ENCODE measurements at regions not wholly inside any gene's neighbourhood (a gene's known extent, or its start where the extent isn't known, plus 50 kb on each side); places are given as distances from the start of the nearest gene placed in this dataset.

DNA sequence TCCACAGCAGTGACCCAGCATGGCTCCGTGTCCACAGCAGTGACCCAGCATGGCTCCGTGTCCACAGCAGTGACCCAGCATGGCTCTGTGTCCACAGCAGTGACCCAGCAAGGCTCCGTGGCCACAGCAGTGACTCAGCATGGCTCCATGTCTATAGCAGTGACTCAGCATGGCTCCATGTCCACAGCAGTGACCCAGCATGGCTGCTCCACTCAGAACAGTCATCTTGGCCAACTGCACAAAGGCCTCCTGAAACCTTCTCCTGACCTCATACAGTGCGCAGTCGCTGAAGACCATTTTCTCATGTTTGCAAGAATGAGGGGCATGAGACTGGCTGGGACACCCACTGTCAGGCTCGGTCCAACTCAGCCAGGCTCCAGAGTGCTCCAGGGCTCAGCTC, 333.4 kb upstream of the RAB6C start:
- DNase-seq: no peak

DNA sequence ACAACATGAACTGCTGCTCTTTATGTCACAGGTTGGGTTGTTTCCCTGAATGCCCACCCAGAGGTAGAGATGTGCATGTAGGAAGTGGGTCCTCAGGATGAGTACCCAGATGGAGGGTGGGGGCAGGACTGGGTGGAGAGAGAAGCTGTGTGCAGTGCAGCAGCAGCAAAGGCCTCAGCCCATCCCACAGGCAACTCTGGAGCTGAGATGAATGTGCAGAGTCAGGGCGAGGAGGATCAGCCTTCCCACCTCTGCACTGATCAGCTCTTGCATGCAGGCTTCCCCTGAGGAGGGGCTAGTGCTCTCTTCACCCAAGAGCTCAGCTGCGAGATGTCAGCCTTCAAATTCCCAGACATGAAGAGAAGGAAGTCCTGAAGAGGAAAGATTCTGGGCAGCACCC, 326.2 kb upstream of the RAB6C start:
- no peak for DNase-seq

DNA sequence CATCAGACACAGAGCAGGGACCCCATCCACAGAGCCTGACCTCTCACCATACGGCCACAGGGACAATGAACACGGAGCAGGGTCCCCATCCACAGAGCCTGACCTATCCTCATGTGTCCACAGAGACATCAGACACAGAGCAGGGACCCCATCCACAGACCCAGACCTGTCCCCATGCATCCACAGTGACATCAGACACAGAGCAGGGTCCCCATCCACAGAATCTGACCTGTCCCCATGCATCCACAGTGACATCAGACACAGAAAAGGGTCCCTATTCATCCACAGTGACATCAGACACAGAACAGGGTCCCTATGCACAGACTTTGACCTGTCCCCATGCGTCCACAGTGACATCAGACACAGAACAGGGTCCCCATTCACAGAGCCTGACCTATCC, 325.1 kb upstream of the RAB6C start:
- DNase-seq: no peak

DNA sequence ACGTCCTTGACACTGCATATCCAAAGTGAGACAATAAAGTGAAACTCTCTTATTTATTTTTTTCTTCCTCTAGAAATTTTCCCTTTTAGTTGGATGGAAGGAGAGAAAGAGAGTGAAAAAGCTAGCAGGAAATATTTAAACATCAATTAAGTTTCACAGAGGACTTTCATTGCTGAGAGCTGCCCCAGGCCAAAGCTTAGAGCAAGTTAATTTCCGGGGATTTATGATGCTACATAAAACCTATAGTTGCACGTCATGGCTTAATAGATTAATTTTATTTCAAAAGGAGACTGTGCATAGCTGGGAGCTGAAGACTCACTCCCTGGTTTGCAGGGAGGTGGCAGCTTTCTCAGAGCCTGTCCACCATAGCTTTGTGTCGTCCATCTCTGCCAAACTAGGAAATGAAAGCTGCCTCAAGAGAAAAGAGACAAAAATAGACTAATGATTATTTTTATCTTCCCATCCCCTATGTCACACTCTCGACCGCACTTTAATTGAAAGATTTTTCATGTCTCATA, 323.3 kb upstream of the RAB6C start:
- DNase-seq: no peak

DNA sequence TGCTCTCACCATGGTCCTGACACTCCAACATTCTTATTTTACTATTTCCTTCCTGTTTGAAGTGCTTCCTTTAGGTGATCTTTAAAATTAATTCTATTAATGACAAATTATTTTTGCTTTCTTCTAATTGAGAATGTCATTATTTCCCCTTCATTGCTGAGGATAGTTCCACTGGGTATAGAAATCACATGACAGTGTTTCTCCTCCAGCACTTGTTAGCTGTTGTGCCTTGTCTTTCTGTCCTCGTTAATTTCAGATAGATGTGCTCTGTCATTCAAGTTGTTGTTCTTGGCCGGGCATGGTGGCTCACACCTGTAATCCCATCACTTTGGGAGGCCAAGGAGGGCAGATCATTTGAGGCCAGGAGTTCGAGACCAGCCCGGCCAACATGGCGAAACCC, 321.0 kb upstream of the RAB6C start:
- no peak for DNase-seq

GRCh38 chr2:129661935-129662334, 317.5 kb upstream of the RAB6C start:
- no peak for DNase-seq

DNA sequence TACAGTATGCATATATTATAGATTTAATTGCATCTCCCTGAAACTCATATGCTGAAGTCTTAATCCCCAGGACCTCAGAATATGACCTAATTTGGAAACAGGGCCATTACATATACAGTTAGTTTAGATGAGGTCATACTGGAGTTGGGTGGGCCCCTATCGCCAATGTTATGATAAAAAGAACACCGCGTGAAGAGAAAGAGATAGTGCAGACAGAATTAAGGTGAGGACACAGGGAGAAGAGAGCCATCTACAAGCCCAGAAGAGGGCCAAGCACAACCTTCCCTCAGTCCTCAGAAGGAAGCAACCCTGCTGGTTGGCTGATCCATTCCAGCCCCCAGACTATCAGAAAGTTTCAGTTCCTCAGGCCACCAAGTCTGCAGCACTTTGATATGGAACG, 311.9 kb upstream of the RAB6C start:
- DNase-seq: no peak

- no peak for DNase-seq
Observed at GRCh38 chr2:129672521-129672920, 306.9 kb upstream of the RAB6C start.

DNA sequence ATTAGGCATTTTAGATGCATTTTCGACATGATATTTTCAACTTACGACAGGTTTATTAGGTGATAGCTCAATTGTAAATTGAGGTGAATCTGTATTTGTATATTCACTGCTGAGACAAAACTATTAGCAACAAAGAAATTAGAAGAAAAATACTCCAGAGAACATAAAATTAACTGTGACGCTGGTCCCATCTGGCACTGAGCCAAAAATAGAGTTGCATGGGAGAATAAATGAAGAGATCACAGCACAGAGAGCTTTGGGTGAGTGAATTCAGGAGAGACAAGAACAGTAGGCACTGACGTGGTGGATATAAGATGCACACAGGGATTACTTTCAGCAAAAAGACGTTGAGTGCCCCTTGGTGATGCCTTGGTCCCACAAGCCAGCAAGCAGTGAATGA, 306.2 kb upstream of the RAB6C start:
- DNase-seq: no peak

GRCh38 chr2:129673847-129674711, 305.4 kb upstream of the RAB6C start:
- DNase-seq: no peak

DNA sequence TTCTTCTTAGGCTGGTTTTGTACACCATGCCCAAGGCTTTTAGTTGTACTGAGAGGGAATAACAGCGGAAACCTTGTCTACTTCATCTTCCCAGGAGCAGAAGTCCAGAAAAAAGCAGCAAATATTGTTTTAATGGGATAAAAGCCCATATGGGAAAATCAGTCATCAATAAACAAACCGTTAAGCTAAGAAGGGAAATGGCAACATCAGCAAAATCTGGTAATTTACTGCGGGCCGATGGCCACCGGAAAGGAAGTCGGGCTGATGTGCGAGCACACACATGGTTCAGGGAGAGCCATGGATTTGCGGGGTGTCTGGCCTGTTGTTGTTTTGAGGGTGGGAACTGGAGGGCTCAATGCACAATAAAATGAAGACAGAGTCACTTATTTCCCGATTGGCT, 300.7 kb upstream of the RAB6C start:
- no peak for DNase-seq

DNA sequence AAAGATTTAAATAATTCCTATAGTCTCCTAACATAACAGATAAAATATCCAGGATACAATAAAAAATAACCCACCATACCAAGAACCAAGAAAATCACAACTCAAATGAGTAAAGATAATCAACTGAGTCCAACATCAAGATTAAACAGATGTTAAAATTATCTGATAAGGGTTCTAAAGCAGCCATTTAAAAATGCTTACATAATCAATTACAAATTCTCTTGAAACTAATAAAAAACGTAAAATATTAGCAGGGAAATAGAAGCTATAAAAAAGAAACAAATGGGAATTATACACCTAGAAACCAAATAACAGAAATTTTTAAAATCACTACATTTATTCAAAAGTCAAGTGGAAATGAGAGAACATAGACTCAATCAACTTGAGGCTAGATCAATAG, 297.7 kb upstream of the RAB6C start:
- no peak for DNase-seq

GRCh38 chr2:129689653-129690448, 289.6 kb upstream of the RAB6C start:
- DNase-seq: no peak

- no peak for DNase-seq
Observed at GRCh38 chr2:129695496-129695895, 284.0 kb upstream of the RAB6C start.

DNA sequence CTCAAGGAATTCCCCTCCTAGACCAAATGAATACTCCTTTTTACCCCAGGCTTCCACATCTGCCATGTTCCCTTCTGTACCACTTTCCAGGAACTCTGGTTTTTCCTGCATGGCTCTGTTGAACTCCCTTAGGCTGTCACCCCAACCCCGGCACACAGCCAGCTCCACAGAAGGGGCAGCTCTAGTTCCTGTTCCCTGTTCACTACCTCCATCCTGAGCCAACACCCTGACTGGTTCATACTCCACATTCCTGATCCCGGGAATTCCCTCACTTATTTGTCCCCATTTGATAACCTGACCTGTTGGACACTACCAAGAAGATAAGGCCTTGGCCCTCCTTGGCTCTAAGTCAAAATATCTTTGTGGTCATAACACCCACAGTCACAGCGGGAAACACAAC, 280.9 kb upstream of the RAB6C start:
- no peak for DNase-seq

- DNase-seq: no peak
Observed at GRCh38 chr2:129699781-129700573, 279.5 kb upstream of the RAB6C start.

- no peak for DNase-seq
Observed at GRCh38 chr2:129702416-129703176, 276.9 kb upstream of the RAB6C start.

- no peak for DNase-seq
Observed at GRCh38 chr2:129705085-129705484, 274.4 kb upstream of the RAB6C start.

GRCh38 chr2:129707800-129708199, 271.7 kb upstream of the RAB6C start:
- DNase-seq: no peak

- DNase-seq: no peak
Observed at GRCh38 chr2:129708221-129708967, 271.1 kb upstream of the RAB6C start.

Measured in T-helper 2 cell (primary cell).